ENCODE measurements at regions not wholly inside any gene's neighbourhood (a gene's known extent, or its start where the extent isn't known, plus 50 kb on each side); places are given as distances from the start of the nearest gene placed in this dataset.

DNA sequence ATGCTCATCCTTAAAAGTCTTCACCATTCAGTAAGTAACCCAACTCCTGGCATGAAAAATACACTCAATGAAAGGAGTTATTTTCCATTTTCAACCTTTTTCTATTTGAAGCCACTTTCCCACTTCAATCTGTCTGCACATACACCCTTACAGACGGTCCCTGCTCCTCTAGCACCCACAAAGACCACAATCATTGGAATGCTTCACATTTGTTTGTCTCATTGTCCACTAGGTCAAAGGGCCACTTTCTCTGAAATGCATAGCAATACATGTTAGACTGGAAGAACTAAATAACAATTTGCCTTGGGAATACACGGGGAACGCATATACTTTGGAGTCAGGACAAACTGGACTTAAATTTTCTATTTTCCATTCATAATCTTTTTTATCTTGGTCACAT, 487.1 kb upstream of the C1orf87 start:
- H3K4me3 ChIP-seq (ENCODE audit: control insufficient read depth, low read depth, low read length), result no peak overlapping the region
- TF ChIP-seq CTCF (conservative IDR thresholded peaks at IDR 0.05; ENCODE audit: control insufficient read depth, insufficient read depth, low read depth, low read length), result no peak
- no peak for DNase-seq (ENCODE audit: low read depth)

- no peak overlapping the region for H3K4me3 ChIP-seq (ENCODE audit: control insufficient read depth, low read depth, low read length)
- no peak for DNase-seq (ENCODE audit: low read depth)
- no peak for TF ChIP-seq CTCF (conservative IDR thresholded peaks at IDR 0.05; ENCODE audit: control insufficient read depth, insufficient read depth, low read depth, low read length)
These were observed 484.7 kb upstream of the C1orf87 start for GRCh38 chr1:60558236-60558635.

GRCh38 chr1:60553730-60554129, 480.2 kb upstream of the C1orf87 start:
- no peak for TF ChIP-seq CTCF (conservative IDR thresholded peaks at IDR 0.05; ENCODE audit: control insufficient read depth, insufficient read depth, low read depth, low read length)
- no peak overlapping the region for H3K4me3 ChIP-seq (ENCODE audit: control insufficient read depth, low read depth, low read length)

GRCh38 chr1:60547821-60548220, 474.3 kb upstream of the C1orf87 start:
- H3K4me3 ChIP-seq (ENCODE audit: control insufficient read depth, low read depth, low read length), result no peak overlapping the region
- no peak for DNase-seq (ENCODE audit: low read depth)

More at GRCh38 chr1:60553730-60554129, 480.2 kb upstream of the C1orf87 start:
- DNase-seq (ENCODE audit: low read depth), result no peak

DNA sequence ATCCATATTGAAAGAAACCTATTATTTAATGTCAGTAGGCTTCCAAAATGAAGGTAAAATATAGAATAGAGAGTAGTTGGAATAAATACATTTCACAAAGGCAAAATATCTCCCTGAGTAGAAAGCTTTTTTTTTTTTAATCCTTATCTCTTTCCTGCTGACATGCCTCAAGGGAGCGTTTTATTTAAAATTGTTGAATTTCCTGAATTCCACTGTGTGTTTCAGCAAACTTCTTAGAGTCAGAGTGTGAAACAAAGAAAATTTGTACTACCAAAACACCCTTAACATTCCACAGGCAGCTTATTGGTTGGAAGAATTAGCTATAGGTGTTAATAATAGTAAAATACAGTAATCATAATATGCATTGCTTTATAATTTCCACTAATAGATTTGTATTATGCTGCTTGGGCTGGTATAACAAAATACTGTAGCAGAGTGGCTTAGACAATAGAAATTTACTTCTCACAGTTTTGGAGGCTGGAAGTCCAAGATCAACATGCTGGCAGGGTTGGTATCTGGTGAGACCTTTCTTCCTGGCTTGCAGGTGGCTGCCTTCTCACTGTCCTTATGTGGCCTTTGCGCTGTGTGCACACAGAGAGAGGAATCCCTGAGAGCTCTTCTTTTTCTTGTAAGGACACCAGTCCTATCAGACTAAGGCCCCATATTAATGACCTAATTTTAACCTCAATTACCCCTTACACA, 468.4 kb upstream of the C1orf87 start:
- no peak for TF ChIP-seq CTCF (conservative IDR thresholded peaks at IDR 0.05; ENCODE audit: control insufficient read depth, insufficient read depth, low read depth, low read length)
- H3K4me3 ChIP-seq (ENCODE audit: control insufficient read depth, low read depth, low read length), result no peak overlapping the region
- no peak for DNase-seq (ENCODE audit: low read depth)

More at GRCh38 chr1:60547821-60548220, 474.3 kb upstream of the C1orf87 start:
- TF ChIP-seq CTCF (conservative IDR thresholded peaks at IDR 0.05; ENCODE audit: control insufficient read depth, insufficient read depth, low read depth, low read length), result no peak

DNA sequence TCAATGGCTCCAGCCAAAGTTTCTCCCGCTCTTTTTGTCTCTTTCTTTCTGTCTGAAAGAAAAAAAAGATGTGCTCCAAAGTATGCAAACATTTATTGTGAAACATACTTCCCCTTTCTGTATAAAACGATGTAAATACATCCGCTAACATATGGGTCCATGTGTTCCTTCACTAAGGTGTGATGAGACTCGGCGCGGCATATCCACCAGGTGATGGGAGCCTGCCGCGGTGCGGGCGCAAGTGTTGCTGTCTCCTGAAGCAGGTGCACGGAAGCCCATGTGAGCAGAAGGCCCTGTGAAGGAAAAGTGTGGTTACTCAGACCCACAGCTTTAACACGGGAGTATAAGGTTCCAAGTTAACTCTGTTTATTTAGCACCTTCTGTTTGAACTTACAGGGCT, 466.6 kb upstream of the C1orf87 start:
- no peak overlapping the region for H3K4me3 ChIP-seq (ENCODE audit: control insufficient read depth, low read depth, low read length)
- no peak for TF ChIP-seq CTCF (conservative IDR thresholded peaks at IDR 0.05; ENCODE audit: control insufficient read depth, insufficient read depth, low read depth, low read length)
- DNase-seq (ENCODE audit: low read depth), result no peak

Data from fibroblast of mammary gland (primary cell).